HEK293 (cell line): ENCODE measurements at regions not wholly inside any gene's neighbourhood (a gene's known extent, or its start where the extent isn't known, plus 50 kb on each side); places are given as distances from the start of the nearest gene placed in this dataset.

ENCODE experiments used
- CTCF ChIA-PET: fragments of 350-600 bp; formaldehyde crosslinking; extraction: SDS; loops from one replicate; lab custom pipeline; 2021; ENCODE audit warnings: antibody characterized with exemption; lab: Yijun Ruan, JAX
- POLR2A ChIA-PET: fragments of 300-600 bp; formaldehyde crosslinking; extraction: SDS; loops from one replicate; lab custom pipeline; 2020; ENCODE audit warnings: antibody characterized with exemption, inconsistent platforms; lab: Yijun Ruan, JAX
- H3K27ac ChIP-seq: fragments of 200-500 bp; sonication (Bioruptor generic); 2 replicates; pipeline ENCODE4 v1.5.1; 2014; ENCODE audit warnings: low read depth, low read length, control low read depth, inconsistent platforms; ENCODE audit errors: extremely low read depth
- H3K36me3 ChIP-seq, 2 experiments: fragments of 200-500 bp in 1 of 2; sonication (Bioruptor generic) in 1 of 2; 1 replicate in 1 of 2; 2 replicates in 1 of 2; pipeline ENCODE4 v1.5.1; 2014 to 2017; ENCODE audit warnings: inconsistent platforms in 2 of 2, low read length in 2 of 2; ENCODE audit not compliant: control insufficient read depth in 2 of 2, insufficient read depth in 1 of 2
- H3K4me1 ChIP-seq: fragments of 200-500 bp; sonication (Bioruptor generic); 2 replicates; pipeline ENCODE4 v1.5.1; 2014; ENCODE audit warnings: mild to moderate bottlenecking, low read length, inconsistent platforms; ENCODE audit not compliant: control insufficient read depth, insufficient read depth
- H3K4me3 ChIP-seq: 2 replicates; pipeline ENCODE4 v1.5.1; 2011; ENCODE audit warnings: low read depth, mild to moderate bottlenecking, control low read depth, low read length, moderate library complexity
- H3K9me3 ChIP-seq: fragments of 200-500 bp; sonication (Bioruptor generic); 2 replicates; pipeline ENCODE4 v1.5.1; 2014; ENCODE audit warnings: low read depth, low read length, inconsistent platforms; ENCODE audit not compliant: control insufficient read depth, insufficient read depth
- BCL11B ChIP-seq: fragments of 450-650 bp; formaldehyde crosslinking; IDR thresholded peaks from 2 replicates; pipeline ENCODE4 v1.5.1; 2016; ENCODE audit warnings: low read depth, missing biosample characterization, missing genetic modification characterization
- GLI4 ChIP-seq: fragments of 450-650 bp; formaldehyde crosslinking; IDR thresholded peaks from 2 replicates; pipeline ENCODE4 v1.5.1; 2016; ENCODE audit warnings: missing biosample characterization, missing genetic modification characterization
- KLF10 ChIP-seq: fragments of 450-650 bp; IDR thresholded peaks from 2 replicates; pipeline ENCODE4 v1.5.1; 2018; ENCODE audit warnings: missing biosample characterization, mild to moderate bottlenecking, missing genetic modification characterization
- MZF1 ChIP-seq: fragments of 450-650 bp; formaldehyde crosslinking; IDR thresholded peaks from 2 replicates; pipeline ENCODE4 v1.5.1; 2017; ENCODE audit warnings: missing biosample characterization, missing genetic modification characterization, borderline replicate concordance
- OSR2 ChIP-seq: fragments of 450-650 bp; formaldehyde crosslinking; IDR thresholded peaks from 2 replicates; pipeline ENCODE4 v1.5.1; 2016; ENCODE audit warnings: missing biosample characterization, missing genetic modification characterization
- PBX3 ChIP-seq: sonication (generic); formaldehyde crosslinking; IDR thresholded peaks from 2 replicates; pipeline ENCODE4 v1.8.1; 2022; ENCODE audit warnings: mild to moderate bottlenecking, moderate library complexity, missing genetic modification reagents
- SALL2 ChIP-seq: fragments of 450-650 bp; formaldehyde crosslinking; IDR thresholded peaks from 2 replicates; pipeline ENCODE4 v1.5.0; 2017; ENCODE audit warnings: missing biosample characterization, mild to moderate bottlenecking, missing genetic modification characterization, borderline replicate concordance
- ZBTB48 ChIP-seq: fragments of 450-650 bp; formaldehyde crosslinking; IDR thresholded peaks from 2 replicates; pipeline ENCODE4 v1.5.1; 2016; ENCODE audit warnings: missing biosample characterization, missing genetic modification characterization
- ZFP41 ChIP-seq: fragments of 450-650 bp; formaldehyde crosslinking; IDR thresholded peaks from 2 replicates; pipeline ENCODE4 v1.5.1; 2016; ENCODE audit warnings: missing biosample characterization, missing genetic modification characterization, borderline replicate concordance
- ZIC2 ChIP-seq: fragments of 450-650 bp; formaldehyde crosslinking; IDR thresholded peaks from 2 replicates; pipeline ENCODE4 v1.5.1; 2016; ENCODE audit warnings: missing biosample characterization, missing genetic modification characterization
- ZNF132 ChIP-seq: fragments of 450-650 bp; formaldehyde crosslinking; IDR thresholded peaks from 2 replicates; pipeline ENCODE4 v1.5.1; 2017; ENCODE audit warnings: missing biosample characterization, missing genetic modification characterization, borderline replicate concordance
- ZNF146 ChIP-seq: fragments of 450-650 bp; formaldehyde crosslinking; IDR thresholded peaks from 2 replicates; pipeline ENCODE4 v1.5.1; 2016; ENCODE audit warnings: missing biosample characterization, missing genetic modification characterization
- ZNF148 ChIP-seq: fragments of 450-650 bp; formaldehyde crosslinking; IDR thresholded peaks from 2 replicates; pipeline ENCODE4 v1.5.0; 2017; ENCODE audit warnings: missing biosample characterization, missing genetic modification characterization, borderline replicate concordance
- ZNF174 ChIP-seq: fragments of 450-650 bp; formaldehyde crosslinking; IDR thresholded peaks from 2 replicates; pipeline ENCODE4 v1.5.0; 2017; ENCODE audit warnings: missing biosample characterization, mild to moderate bottlenecking, missing genetic modification characterization
- ZNF202 ChIP-seq: fragments of 450-650 bp; formaldehyde crosslinking; IDR thresholded peaks from 2 replicates; pipeline ENCODE4 v1.5.1; 2016; ENCODE audit warnings: missing biosample characterization, missing genetic modification characterization, borderline replicate concordance
- ZNF221 ChIP-seq: fragments of 450-650 bp; formaldehyde crosslinking; IDR thresholded peaks from 2 replicates; pipeline ENCODE4 v1.5.1; 2017; ENCODE audit warnings: missing biosample characterization, missing genetic modification characterization, borderline replicate concordance
- ZNF426 ChIP-seq: fragments of 450-650 bp; formaldehyde crosslinking; IDR thresholded peaks from 2 replicates; pipeline ENCODE4 v1.5.1; 2017; ENCODE audit warnings: missing biosample characterization, missing genetic modification characterization, mild to moderate bottlenecking, inconsistent platforms, moderate library complexity
- ZNF501 ChIP-seq: fragments of 450-650 bp; formaldehyde crosslinking; IDR thresholded peaks from 2 replicates; pipeline ENCODE4 v1.5.1; 2016; ENCODE audit warnings: missing biosample characterization, missing genetic modification characterization
- ZNF624 ChIP-seq: fragments of 450-650 bp; formaldehyde crosslinking; IDR thresholded peaks from 2 replicates; pipeline ENCODE4 v1.5.1; 2017; ENCODE audit warnings: missing biosample characterization, missing genetic modification characterization
- ZNF645 ChIP-seq: fragments of 450-650 bp; formaldehyde crosslinking; IDR thresholded peaks from 2 replicates; pipeline ENCODE4; 2016; ENCODE audit warnings: missing biosample characterization, missing genetic modification characterization
- ZNF768 ChIP-seq: fragments of 450-650 bp; formaldehyde crosslinking; IDR thresholded peaks from 2 replicates; pipeline ENCODE4 v1.5.1; 2018; ENCODE audit warnings: missing biosample characterization, mild to moderate bottlenecking, missing genetic modification characterization
- ZNF830 ChIP-seq: fragments of 450-650 bp; IDR thresholded peaks from 2 replicates; pipeline ENCODE4 v1.5.0; 2018; ENCODE audit warnings: missing biosample characterization, missing genetic modification characterization, low read depth, mild to moderate bottlenecking, moderate library complexity

- H3K9me3 ChIP-seq, result no peaks in the 10 kb centered on the region
- no peak overlapping the region for H3K27ac ChIP-seq
- TF ChIP-seq ZFP41 (tag by site-specific recombination) (no peak), ZBTB48 (tag by site-specific recombination) (no peak), ZNF132 (tag by site-specific recombination) (no peak), KLF10 (no peak), ZNF426 (tag by site-specific recombination) (no peak), ZNF202 (tag by site-specific recombination) (no peak), ZNF501 (tag by site-specific recombination) (no peak), ZIC2 (tag by site-specific recombination) (no peak), ZNF624 (tag by site-specific recombination) (no peak), ZNF146 (tag by site-specific recombination) (no peak), ZNF221 (tag by site-specific recombination) (no peak), ZNF645 (tag by site-specific recombination) (no peak), ZNF830 (tag by site-specific recombination) (no peak)
- ChIA-PET POLR2A (no interaction called here), CTCF (no interaction called here)
- no peaks in the 10 kb centered on the region for H3K36me3 ChIP-seq
- no peaks in the 10 kb centered on the region for H3K4me1 ChIP-seq
- no peak overlapping the region for H3K4me3 ChIP-seq
Measured at GRCh38 chr6:149209871-149210775, 107.4 kb upstream of the TAB2 start.

GRCh38 chr6:149211046-149211571, 106.4 kb upstream of the TAB2 start:
- Histone ChIP-seq H3K36me3 (no peaks in the 10 kb centered on the region), H3K4me3 (no peak overlapping the region), H3K9me3 (no peaks in the 10 kb centered on the region), H3K4me1 (no peaks in the 10 kb centered on the region), H3K27ac (no peak overlapping the region)
- ChIA-PET POLR2A (no interaction called here), CTCF (no interaction called here)
- no peak for TF ChIP-seq SALL2 (tag by site-specific recombination)
- no peak for TF ChIP-seq GLI4 (tag by site-specific recombination)
- TF ChIP-seq ZNF174 (tag by site-specific recombination), result no peak
- no peak for TF ChIP-seq ZNF624 (tag by site-specific recombination)
- no peak for TF ChIP-seq ZNF768 (tag by site-specific recombination)
- no peak for TF ChIP-seq PBX3
- TF ChIP-seq ZNF148, result no peak
- no peak for TF ChIP-seq BCL11B (tag by site-specific recombination)
- TF ChIP-seq OSR2 (tag by site-specific recombination), result no peak
- TF ChIP-seq MZF1 (tag by site-specific recombination), result no peak
